NB4 (cell line): ENCODE measurements at regions not wholly inside any gene's neighbourhood (a gene's known extent, or its start where the extent isn't known, plus 50 kb on each side); places are given as distances from the start of the nearest gene placed in this dataset.

Experiments used
- CTCF ChIP-seq: IDR thresholded peaks from one replicate; pipeline ENCODE4 v1.5.1; 2012; ENCODE audit warnings: low read depth, low read length
- MYC ChIP-seq: IDR thresholded peaks from 2 replicates; pipeline ENCODE4 v1.6.1; 2011; ENCODE audit warnings: low read depth, low read length
- POLR2A ChIP-seq: IDR thresholded peaks from 2 replicates; pipeline ENCODE4 v1.6.1; 2011; ENCODE audit warnings: mild to moderate bottlenecking; ENCODE audit not compliant: insufficient read length; ENCODE audit errors: extremely low read depth

DNA sequence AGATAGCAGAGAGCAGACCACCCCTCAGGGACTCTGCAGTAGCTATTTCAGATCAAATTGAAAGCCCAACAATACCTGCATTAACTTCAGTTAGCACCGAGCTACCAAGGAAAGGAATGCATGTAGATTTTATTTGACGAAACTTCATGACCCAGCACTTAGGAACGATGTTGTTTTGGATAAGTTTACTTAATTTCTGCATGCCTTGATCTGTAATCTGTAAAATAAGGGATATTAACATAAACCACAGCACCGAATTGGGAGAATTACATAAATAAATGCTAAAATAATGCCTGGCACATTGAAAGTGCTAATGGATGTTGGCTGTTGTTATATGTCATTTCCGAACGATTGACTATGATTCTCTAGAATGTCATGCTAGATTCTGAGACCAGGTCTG, 435.8 kb upstream of the CLINT1 start:
- TF ChIP-seq CTCF, result no peak
- TF ChIP-seq POLR2A, result no peak
- no peak for TF ChIP-seq MYC
